BLaER1 (cell line): ENCODE measurements at regions not wholly inside any gene's neighbourhood (a gene's known extent, or its start where the extent isn't known, plus 50 kb on each side); places are given as distances from the start of the nearest gene placed in this dataset.

Experiments
- H3K27ac ChIP-seq: shearing (Covaris generic); formaldehyde crosslinking; 2 replicates; pipeline ENCODE4 v1.8.1; 2022
- H3K27me3 ChIP-seq: shearing (Covaris generic); formaldehyde crosslinking; 2 replicates; pipeline ENCODE4 v1.8.1; 2022
- H3K36me3 ChIP-seq: shearing (Covaris generic); formaldehyde crosslinking; 2 replicates; pipeline ENCODE4 v1.8.1; 2022
- H3K4me1 ChIP-seq: shearing (Covaris generic); formaldehyde crosslinking; 2 replicates; pipeline ENCODE4 v1.8.1; 2022
- H3K4me2 ChIP-seq: shearing (Covaris generic); formaldehyde crosslinking; 2 replicates; pipeline ENCODE4 v1.8.1; 2022
- H3K4me3 ChIP-seq: shearing (Covaris generic); formaldehyde crosslinking; 2 replicates; pipeline ENCODE4 v1.8.1; 2022
- H3K9ac ChIP-seq: shearing (Covaris generic); formaldehyde crosslinking; 2 replicates; pipeline ENCODE4 v1.8.1; 2022
- H3K9me3 ChIP-seq: shearing (Covaris generic); formaldehyde crosslinking; 2 replicates; pipeline ENCODE4 v1.8.1; 2022
- H4K20me1 ChIP-seq: shearing (Covaris generic); formaldehyde crosslinking; 2 replicates; pipeline ENCODE4 v1.8.1; 2022
- Cebpa-rat ChIP-seq: shearing (Covaris generic); IDR thresholded peaks from 2 replicates; pipeline ENCODE4 v1.8.1; 2022

DNA sequence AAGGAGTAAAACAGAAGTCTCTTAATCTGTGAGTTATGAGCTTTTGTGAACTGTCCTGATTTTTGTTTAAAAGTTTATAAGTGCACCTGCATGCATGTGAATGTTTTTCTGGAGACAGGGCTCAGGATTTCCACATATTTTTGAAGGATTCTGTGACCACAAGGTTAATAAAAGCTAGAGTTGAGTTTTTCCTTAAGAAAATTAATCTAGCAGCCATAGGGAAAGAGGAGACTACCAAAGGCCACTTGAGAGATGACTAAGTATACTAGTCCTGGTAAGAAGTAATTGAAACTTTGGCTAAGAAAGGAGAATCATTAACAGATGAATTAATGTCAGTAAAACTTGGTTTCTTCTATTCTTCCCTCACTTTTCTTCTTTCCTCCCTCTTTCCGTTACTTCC, 176.8 kb upstream of the EPHA3 start:
- TF ChIP-seq Cebpa-rat, result no peak
- H3K4me2 ChIP-seq, result no peak overlapping the region
- H3K27ac ChIP-seq, result no peak overlapping the region
- H3K9ac ChIP-seq, result no peak overlapping the region
- H3K36me3 ChIP-seq, result no peaks in the 10 kb centered on the region
- H3K9me3 ChIP-seq, result no peaks in the 10 kb centered on the region
- no peak overlapping the region for H3K4me3 ChIP-seq
- H4K20me1 ChIP-seq, result no peaks in the 10 kb centered on the region
- no peaks in the 10 kb centered on the region for H3K4me1 ChIP-seq
- no peaks in the 10 kb centered on the region for H3K27me3 ChIP-seq

GRCh38 chr3:88936831-88937230, 170.6 kb upstream of the EPHA3 start:
- Histone ChIP-seq H4K20me1 (no peaks in the 10 kb centered on the region), H3K9me3 (no peaks in the 10 kb centered on the region), H3K9ac (no peak overlapping the region), H3K4me1 (no peaks in the 10 kb centered on the region), H3K27me3 (no peaks in the 10 kb centered on the region), H3K27ac (no peak overlapping the region), H3K36me3 (no peaks in the 10 kb centered on the region), H3K4me2 (no peak overlapping the region), H3K4me3 (no peak overlapping the region)
- no peak for TF ChIP-seq Cebpa-rat

GRCh38 chr3:88940296-88940695, 167.1 kb upstream of the EPHA3 start:
- Histone ChIP-seq H3K4me1 (no peaks in the 10 kb centered on the region), H3K9ac (no peak overlapping the region)

DNA sequence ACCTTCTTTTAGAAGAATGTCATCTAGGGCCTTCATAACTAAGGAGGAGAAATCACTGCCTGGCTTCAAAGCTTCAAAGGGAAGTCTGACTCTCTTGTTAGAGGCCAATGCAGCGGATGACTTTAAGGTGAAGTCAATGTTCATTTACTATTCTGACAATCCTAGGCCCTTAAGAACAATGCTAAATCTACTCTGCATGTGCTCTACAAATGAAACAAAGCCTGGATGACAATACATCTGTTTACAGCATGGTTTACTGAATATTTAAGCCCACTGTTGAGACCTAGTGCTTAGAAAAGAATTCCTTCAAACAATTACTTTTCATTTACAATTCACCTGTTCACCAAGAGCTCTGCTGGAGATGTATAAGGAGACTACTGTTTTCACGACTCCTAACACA, 160.4 kb upstream of the EPHA3 start:
- Histone ChIP-seq H3K4me1 (no peaks in the 10 kb centered on the region), H3K36me3 (no peaks in the 10 kb centered on the region), H3K4me2 (no peak overlapping the region), H3K27me3 (no peaks in the 10 kb centered on the region), H3K4me3 (no peak overlapping the region), H4K20me1 (no peaks in the 10 kb centered on the region), H3K27ac (no peak overlapping the region), H3K9me3 (no peaks in the 10 kb centered on the region), H3K9ac (no peak overlapping the region)
- TF ChIP-seq Cebpa-rat, result no peak

More at GRCh38 chr3:88940296-88940695, 167.1 kb upstream of the EPHA3 start:
- no peak for TF ChIP-seq Cebpa-rat
- Histone ChIP-seq H3K27ac (no peak overlapping the region), H3K4me2 (no peak overlapping the region), H3K27me3 (no peaks in the 10 kb centered on the region), H3K4me3 (no peak overlapping the region), H3K36me3 (no peaks in the 10 kb centered on the region), H3K9me3 (no peaks in the 10 kb centered on the region), H4K20me1 (no peaks in the 10 kb centered on the region)

DNA sequence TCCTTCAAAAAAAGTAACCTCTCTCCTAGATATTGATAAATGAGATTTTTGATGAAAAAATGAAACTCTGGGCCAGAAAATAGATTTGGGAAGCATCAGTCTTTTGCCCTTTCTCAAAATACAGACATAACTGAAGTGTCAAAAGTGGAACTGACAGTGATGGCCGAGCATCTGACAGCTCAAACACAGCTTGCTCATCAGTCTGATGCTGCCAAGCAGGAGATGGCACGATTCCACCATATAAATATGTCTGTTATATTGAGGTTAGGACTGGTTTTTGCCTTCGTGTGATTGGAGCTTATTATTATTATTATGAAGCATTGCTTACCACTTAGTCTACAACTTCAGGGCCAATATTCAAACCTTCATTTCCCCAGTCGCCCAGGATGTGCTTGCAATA, 152.6 kb upstream of the EPHA3 start:
- no peaks in the 10 kb centered on the region for H3K4me1 ChIP-seq
- H3K9me3 ChIP-seq, result no peaks in the 10 kb centered on the region
- no peak for TF ChIP-seq Cebpa-rat

GRCh38 chr3:88955274-88955673, 152.1 kb upstream of the EPHA3 start:
- no peaks in the 10 kb centered on the region for H3K27me3 ChIP-seq
- H3K9me3 ChIP-seq, result no peaks in the 10 kb centered on the region
- TF ChIP-seq Cebpa-rat, result no peak
- H4K20me1 ChIP-seq, result no peaks in the 10 kb centered on the region
- H3K4me1 ChIP-seq, result no peaks in the 10 kb centered on the region
- no peak overlapping the region for H3K4me3 ChIP-seq
- H3K36me3 ChIP-seq, result no peaks in the 10 kb centered on the region
- H3K9ac ChIP-seq, result no peak overlapping the region
- no peak overlapping the region for H3K4me2 ChIP-seq
- H3K27ac ChIP-seq, result no peak overlapping the region

More for the DNA sequence above, 152.6 kb upstream of the EPHA3 start:
- Histone ChIP-seq H3K36me3 (no peaks in the 10 kb centered on the region), H3K27me3 (no peaks in the 10 kb centered on the region), H3K4me2 (no peak overlapping the region), H3K27ac (no peak overlapping the region), H3K9ac (no peak overlapping the region), H4K20me1 (no peaks in the 10 kb centered on the region), H3K4me3 (no peak overlapping the region)

GRCh38 chr3:88957711-88958439, 149.5 kb upstream of the EPHA3 start:
- Histone ChIP-seq H4K20me1 (no peaks in the 10 kb centered on the region), H3K9ac (no peak overlapping the region), H3K4me3 (no peak overlapping the region), H3K27me3 (no peaks in the 10 kb centered on the region), H3K4me2 (no peak overlapping the region), H3K27ac (no peak overlapping the region), H3K9me3 (no peaks in the 10 kb centered on the region), H3K36me3 (no peaks in the 10 kb centered on the region), H3K4me1 (no peaks in the 10 kb centered on the region)
- no peak for TF ChIP-seq Cebpa-rat

- TF ChIP-seq Cebpa-rat, result no peak
Measured at GRCh38 chr3:88960019-88960418, 147.4 kb upstream of the EPHA3 start.

DNA sequence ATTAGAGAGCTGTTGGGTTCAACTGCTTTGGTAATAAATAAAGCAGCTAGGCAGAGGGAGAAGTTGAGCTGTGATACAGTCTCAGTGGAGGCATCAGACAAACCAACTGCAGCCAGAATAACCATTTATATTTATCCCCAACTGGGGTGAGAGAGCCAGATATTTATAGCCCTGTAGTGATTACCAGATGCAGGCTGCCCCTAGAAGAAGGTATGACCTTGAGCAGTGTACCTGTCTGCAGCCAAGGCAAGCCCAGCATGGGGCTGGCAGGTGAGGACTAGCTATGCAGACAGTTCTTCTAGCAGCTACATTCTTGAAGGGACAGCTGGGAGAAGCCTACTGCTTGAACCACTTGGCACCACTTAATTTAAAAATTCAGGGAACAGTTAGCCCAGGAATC, 144.4 kb upstream of the EPHA3 start:
- no peak overlapping the region for H3K27ac ChIP-seq
- H3K9me3 ChIP-seq, result no peaks in the 10 kb centered on the region
- TF ChIP-seq Cebpa-rat, result no peak
- H3K4me2 ChIP-seq, result no peak overlapping the region
- H3K4me1 ChIP-seq, result no peaks in the 10 kb centered on the region
- no peak overlapping the region for H3K9ac ChIP-seq
- no peaks in the 10 kb centered on the region for H3K27me3 ChIP-seq
- no peaks in the 10 kb centered on the region for H3K36me3 ChIP-seq
- H4K20me1 ChIP-seq, result no peaks in the 10 kb centered on the region
- H3K4me3 ChIP-seq, result no peak overlapping the region

More at GRCh38 chr3:88960019-88960418, 147.4 kb upstream of the EPHA3 start:
- no peak overlapping the region for H3K4me3 ChIP-seq
- no peak overlapping the region for H3K27ac ChIP-seq
- H3K9ac ChIP-seq, result no peak overlapping the region
- H4K20me1 ChIP-seq, result no peaks in the 10 kb centered on the region
- H3K27me3 ChIP-seq, result no peaks in the 10 kb centered on the region
- H3K4me1 ChIP-seq, result no peaks in the 10 kb centered on the region
- no peaks in the 10 kb centered on the region for H3K36me3 ChIP-seq
- H3K9me3 ChIP-seq, result no peaks in the 10 kb centered on the region
- no peak overlapping the region for H3K4me2 ChIP-seq

GRCh38 chr3:88979760-88980159, 127.7 kb upstream of the EPHA3 start:
- no peak overlapping the region for H3K4me2 ChIP-seq
- no peaks in the 10 kb centered on the region for H3K36me3 ChIP-seq
- H3K27me3 ChIP-seq, result no peaks in the 10 kb centered on the region
- H3K9me3 ChIP-seq, result no peaks in the 10 kb centered on the region
- H3K4me1 ChIP-seq, result no peaks in the 10 kb centered on the region
- no peak for TF ChIP-seq Cebpa-rat
- H3K4me3 ChIP-seq, result no peak overlapping the region
- no peak overlapping the region for H3K9ac ChIP-seq
- no peaks in the 10 kb centered on the region for H4K20me1 ChIP-seq
- H3K27ac ChIP-seq, result no peak overlapping the region

- no peak overlapping the region for H3K27ac ChIP-seq
- no peaks in the 10 kb centered on the region for H3K36me3 ChIP-seq
- H4K20me1 ChIP-seq, result no peaks in the 10 kb centered on the region
- H3K4me3 ChIP-seq, result no peak overlapping the region
- H3K4me1 ChIP-seq, result no peaks in the 10 kb centered on the region
- H3K27me3 ChIP-seq, result no peaks in the 10 kb centered on the region
- no peaks in the 10 kb centered on the region for H3K9me3 ChIP-seq
- H3K9ac ChIP-seq, result no peak overlapping the region
- TF ChIP-seq Cebpa-rat, result no peak
- no peak overlapping the region for H3K4me2 ChIP-seq
Measured at GRCh38 chr3:88983458-88983857, 124.0 kb upstream of the EPHA3 start.
